ENCODE measurements at regions not wholly inside any gene's neighbourhood (a gene's known extent, or its start where the extent isn't known, plus 50 kb on each side); places are given as distances from the start of the nearest gene placed in this dataset.
"Not testable (repeated sequence)": the region's sequence is repeated elsewhere in the genome, so short reads cannot be mapped to it uniquely, and the experiment has no call there.

GRCh38 chr14:57060276-57060955 is 208.3 kb downstream of the EXOC5 start:
- DNase-seq, result no peak

GRCh38 chr14:57058319-57058718 is 210.4 kb downstream of the EXOC5 start:
- peak; percentile 36 for DNase-seq

- peak; percentile 59 for DNase-seq
Observed at GRCh38 chr14:57057803-57058202, 210.9 kb downstream of the EXOC5 start.

- not testable (repeated sequence) for DNase-seq
Observed at GRCh38 chr14:57056522-57056921, 212.2 kb downstream of the EXOC5 start.

- no peak for DNase-seq
Observed at GRCh38 chr14:57052705-57053302, 215.9 kb downstream of the EXOC5 start.

- DNase-seq, result no peak
Observed at GRCh38 chr14:57051633-57052032, 217.1 kb downstream of the EXOC5 start.

GRCh38 chr14:57049848-57050247 is 218.9 kb downstream of the EXOC5 start:
- no peak for DNase-seq

- DNase-seq, result no peak
Observed at GRCh38 chr14:57046175-57046574, 222.5 kb downstream of the EXOC5 start.

- not testable (repeated sequence) for DNase-seq
Observed at GRCh38 chr14:57044101-57044973, 224.4 kb downstream of the EXOC5 start.

GRCh38 chr14:57038689-57039088 is 228.4 kb upstream of the OTX2 start:
- DNase-seq, result no peak

GRCh38 chr14:57031474-57031873 is 221.2 kb upstream of the OTX2 start:
- DNase-seq, result no peak

- no peak for DNase-seq
Observed at GRCh38 chr14:57029620-57030253, 219.5 kb upstream of the OTX2 start.

- no peak for DNase-seq
Observed at GRCh38 chr14:57025456-57025855, 215.2 kb upstream of the OTX2 start.

GRCh38 chr14:57022608-57023007 is 212.3 kb upstream of the OTX2 start:
- DNase-seq, result no peak

GRCh38 chr14:57018065-57018464 is 207.8 kb upstream of the OTX2 start:
- DNase-seq, result no peak

GRCh38 chr14:57013987-57014386 is 203.7 kb upstream of the OTX2 start:
- no peak for DNase-seq

GRCh38 chr14:57009585-57010515 is 199.6 kb upstream of the OTX2 start:
- DNase-seq, result no peak

GRCh38 chr14:57008534-57008933 is 198.3 kb upstream of the OTX2 start:
- no peak for DNase-seq

GRCh38 chr14:56998728-56999127 is 188.4 kb upstream of the OTX2 start:
- no peak for DNase-seq

- DNase-seq, result peak; percentile 22
Observed at GRCh38 chr14:56996721-56997399, 186.6 kb upstream of the OTX2 start.

GRCh38 chr14:56995010-56995409 is 184.7 kb upstream of the OTX2 start:
- DNase-seq, result no peak

Measured in NCI-H774 (cell line).